Fibroblast of pulmonary artery (primary cell): ENCODE measurements at regions not wholly inside any gene's neighbourhood (a gene's known extent, or its start where the extent isn't known, plus 50 kb on each side); places are given as distances from the start of the nearest gene placed in this dataset.

ENCODE experiments used
- DNase-seq: peaks from one replicate; pipeline ENCODE4 v3.0.0-alpha.2; 2010; ENCODE audit warnings: low read depth
- H3K4me3 ChIP-seq: replicated peaks from 2 replicates; pipeline ENCODE4 v1.5.1; 2011; ENCODE audit warnings: low read depth, mild to moderate bottlenecking, control low read depth, low read length, moderate library complexity
- CTCF ChIP-seq: IDR thresholded peaks from 2 replicates; pipeline ENCODE4 v1.5.1; 2011; ENCODE audit warnings: mild to moderate bottlenecking, control low read depth, low read length, inconsistent platforms; ENCODE audit errors: missing control alignments

DNA sequence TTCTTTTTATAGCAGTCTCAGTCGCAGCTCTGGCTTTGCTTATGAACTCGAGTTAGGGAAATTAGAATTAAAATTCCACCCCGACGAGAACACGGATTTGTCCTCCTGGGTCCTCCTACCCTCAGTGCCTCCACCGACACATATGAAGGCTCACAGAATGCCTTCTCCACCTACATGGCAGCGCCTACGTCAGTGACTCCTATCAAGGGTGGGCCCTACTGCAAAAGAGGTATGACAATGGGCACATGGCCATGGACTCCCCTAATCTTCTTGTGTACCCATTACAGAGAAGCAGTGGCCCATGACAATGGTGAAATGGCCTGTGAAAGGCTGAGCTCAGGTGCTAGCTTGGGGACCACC lies 173.0 kb upstream of the TLE3 start:
- TF ChIP-seq CTCF: no peak
- H3K4me3 ChIP-seq: no peak overlapping the region
- no peak for DNase-seq

- H3K4me3 ChIP-seq: no peak overlapping the region
- DNase-seq: peak; percentile 88
- no peak for TF ChIP-seq CTCF
Measured at GRCh38 chr15:70269991-70270751, 172.5 kb upstream of the TLE3 start.

DNA sequence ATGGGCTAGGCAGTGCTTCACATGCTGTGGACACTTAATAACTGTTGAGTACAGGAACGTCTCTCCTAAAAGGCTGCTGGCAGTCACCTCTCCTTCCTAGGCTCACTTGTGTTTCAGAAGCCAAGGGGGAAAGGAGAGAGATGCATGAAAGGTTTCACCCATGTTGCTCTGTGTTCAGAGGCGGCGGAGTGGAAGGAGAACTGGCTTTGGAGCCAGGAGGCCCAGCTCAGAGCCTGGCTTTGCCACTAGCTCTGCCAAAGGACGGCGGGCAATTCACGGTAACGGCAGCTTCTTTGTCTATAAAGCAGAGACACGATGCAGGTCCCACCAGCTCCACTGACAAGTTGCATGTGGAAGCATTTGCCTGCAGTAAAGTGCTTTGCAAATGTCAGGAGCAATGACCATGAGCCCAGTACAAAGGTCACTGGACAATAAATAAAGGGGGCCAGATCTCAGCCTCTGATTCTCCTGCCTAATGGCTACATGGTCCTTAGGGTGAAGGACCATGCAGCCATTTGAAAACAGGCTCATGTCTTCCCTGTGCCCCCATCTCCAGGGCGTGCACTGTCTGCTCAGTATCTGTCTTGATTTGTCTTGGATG lies 171.7 kb upstream of the TLE3 start:
- no peak for DNase-seq
- no peak overlapping the region for H3K4me3 ChIP-seq

DNA sequence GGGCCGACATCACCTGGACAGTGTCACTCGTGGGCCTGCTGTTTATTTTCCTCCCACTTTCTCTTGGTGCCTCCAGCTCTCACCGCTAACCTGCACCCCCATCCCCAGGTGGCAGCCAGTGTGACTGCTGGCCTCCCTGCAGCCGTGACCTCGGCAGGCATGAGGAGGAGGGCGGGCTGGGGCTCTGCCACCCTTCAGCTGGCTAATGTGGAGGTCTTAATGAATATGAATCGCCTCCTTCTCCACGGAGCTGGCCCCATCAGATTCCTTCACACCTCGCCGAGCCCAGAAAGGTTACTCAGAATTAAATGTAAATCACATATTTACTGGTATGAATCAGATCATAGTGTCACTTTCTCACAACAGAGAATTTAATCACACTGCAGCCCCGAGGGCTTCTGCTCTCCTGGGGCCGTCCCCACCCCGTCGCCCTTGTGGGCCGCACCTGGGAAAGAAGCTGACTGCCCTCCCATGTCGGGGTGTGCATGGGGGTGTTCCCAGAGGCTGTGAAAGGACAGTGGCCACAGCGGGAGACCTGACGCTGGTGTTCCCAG lies 171.1 kb upstream of the TLE3 start:
- TF ChIP-seq CTCF: no peak
- DNase-seq: no peak
- no peak overlapping the region for H3K4me3 ChIP-seq

More for the DNA sequence above, 171.7 kb upstream of the TLE3 start:
- no peak for TF ChIP-seq CTCF

DNA sequence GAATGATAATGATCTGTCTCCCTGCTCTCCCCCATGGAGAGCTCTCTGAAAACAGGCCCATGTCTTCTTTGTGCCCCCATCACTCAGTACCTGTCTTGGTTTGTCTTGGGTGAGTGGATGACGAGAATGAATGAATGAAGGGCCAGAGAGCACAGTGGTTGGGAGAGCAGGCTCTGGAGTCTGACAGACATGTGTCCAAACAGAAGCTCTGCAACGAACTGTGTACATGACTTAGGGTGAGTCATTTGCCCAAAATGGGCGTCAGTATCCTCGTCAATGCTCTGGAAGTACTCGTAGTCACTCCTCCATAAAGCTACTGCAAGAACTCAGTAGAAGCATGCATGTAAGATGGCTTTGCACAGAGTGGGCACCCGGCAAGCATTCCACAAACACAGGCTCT lies 170.2 kb upstream of the TLE3 start:
- no peak for TF ChIP-seq CTCF
- peak; percentile 52 for DNase-seq
- H3K4me3 ChIP-seq: no peak overlapping the region

DNA sequence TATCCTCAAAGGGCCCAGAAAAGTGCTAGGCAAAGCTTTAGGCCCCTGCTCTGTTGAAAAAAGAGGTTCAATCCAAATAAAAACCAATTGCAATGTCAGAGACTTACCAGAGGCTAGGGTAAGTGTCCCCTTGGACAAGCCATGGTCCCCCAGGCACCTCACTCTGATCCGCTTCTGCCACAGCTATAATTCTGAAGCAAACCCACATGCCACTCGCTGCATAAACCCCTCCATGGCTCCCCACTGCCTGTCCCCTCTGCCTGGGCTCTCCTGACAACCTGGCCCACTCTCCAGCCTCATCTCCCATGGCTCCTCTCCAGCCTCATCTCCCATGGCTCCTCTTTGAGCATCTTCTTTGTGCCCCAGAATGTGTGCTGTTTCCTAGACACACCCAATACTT lies 169.6 kb upstream of the TLE3 start:
- no peak overlapping the region for H3K4me3 ChIP-seq
- no peak for TF ChIP-seq CTCF
- DNase-seq: no peak
